ENCODE measurements at regions not wholly inside any gene's neighbourhood (a gene's known extent, or its start where the extent isn't known, plus 50 kb on each side); places are given as distances from the start of the nearest gene placed in this dataset.

DNA sequence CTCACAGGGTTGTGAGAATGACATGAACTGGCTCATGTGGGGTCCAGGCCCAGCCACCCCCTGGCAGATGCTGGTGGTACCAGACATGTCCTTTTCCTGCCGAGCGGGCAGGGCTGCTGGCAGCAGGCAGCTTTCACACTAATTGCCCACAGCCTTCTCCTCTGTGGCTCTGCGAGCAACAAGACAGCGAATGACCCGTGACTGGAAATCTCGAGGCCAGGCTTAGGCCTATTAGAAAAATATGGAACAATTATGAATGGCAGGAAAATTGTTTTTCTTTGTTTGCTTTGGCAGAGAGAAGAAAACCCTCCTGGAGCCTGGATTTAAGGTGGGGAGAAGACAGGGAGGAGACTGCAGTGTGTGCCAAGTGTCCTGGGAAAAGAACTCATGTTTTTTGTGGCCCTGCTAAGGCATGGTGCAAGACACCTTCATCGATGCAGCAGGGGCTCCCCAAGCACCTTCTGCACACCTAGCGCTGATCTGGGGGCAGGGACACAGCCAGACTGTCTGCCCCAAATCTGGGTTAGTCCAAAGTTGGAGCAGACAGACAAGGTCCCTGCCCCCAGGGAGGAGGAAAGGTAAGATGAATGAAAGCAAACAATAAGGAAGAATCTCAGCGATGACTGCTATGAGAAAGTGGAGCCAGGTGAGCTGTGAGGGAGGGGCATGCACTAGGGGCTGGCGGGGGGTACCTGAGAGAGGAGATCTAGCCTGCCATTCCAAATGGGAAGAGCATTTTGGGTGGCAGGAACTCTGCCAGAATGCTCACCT is 193.8 kb upstream of the TLE3 start:
- no peak for DNase-seq (ENCODE audit: low read depth in 2 of 2, low spot score in 1 of 2)

DNA sequence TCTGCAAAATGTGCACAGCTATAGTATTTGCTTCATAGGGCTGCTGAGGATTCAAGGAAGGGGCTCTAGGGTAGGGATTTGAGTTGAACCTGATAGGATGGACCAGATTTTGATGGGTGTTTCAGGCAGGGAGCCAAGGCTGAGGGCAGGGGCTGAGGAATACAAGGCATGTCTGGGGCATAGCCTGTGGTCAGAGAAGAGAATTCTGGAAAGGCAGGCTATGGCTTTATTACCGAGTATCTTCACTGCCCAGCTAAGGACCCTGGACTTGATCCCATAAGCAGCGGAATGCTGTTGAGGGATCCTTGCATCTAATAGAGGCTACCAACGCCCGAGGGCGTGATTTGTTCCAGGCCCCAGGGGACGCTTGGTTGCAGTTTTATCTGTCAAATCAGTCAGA is 193.0 kb upstream of the TLE3 start:
- no peak for DNase-seq (ENCODE audit: low read depth in 2 of 2, low spot score in 1 of 2)

DNA sequence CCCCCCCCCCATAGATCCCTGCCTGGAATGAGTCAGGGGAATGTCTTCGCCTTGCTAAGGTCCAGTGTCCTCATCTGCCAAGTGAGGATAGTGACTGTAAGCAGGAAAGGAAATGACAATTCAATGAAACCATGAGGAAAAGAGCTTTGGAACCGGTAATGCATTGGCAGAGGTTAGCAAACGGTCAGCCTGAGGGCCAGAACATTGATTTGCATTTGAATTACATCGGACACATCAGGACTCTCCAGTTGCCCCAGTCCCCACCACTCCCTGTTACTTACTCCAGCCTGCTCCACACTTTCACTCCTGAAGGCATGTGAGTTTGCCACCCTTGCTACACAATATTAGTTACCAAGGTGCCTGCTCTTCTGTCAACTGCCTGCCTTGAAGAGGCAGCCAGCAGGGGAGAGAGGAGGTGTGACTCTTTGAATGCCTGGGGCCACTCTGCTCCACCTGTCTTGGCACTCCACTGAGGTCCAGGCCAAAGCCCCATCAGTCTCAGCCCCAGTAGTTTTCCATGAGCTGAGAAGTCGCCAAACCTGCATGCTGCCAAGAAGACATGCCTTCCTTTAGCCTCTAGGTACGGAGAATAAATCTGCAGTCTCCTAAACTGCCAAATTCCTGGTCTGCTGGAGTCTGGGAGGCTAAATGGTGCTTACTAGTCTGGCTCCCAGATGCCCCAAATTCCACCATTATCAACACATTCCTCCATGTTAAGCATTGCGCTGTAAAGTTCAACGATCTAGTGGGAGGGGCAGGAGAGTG is 191.7 kb upstream of the TLE3 start:
- DNase-seq (ENCODE audit: low read depth in 2 of 2, low spot score in 1 of 2), result no peak

GRCh38 chr15:70286113-70286806 is 188.5 kb upstream of the TLE3 start:
- no peak for DNase-seq (ENCODE audit: low read depth in 2 of 2, low spot score in 1 of 2)

DNA sequence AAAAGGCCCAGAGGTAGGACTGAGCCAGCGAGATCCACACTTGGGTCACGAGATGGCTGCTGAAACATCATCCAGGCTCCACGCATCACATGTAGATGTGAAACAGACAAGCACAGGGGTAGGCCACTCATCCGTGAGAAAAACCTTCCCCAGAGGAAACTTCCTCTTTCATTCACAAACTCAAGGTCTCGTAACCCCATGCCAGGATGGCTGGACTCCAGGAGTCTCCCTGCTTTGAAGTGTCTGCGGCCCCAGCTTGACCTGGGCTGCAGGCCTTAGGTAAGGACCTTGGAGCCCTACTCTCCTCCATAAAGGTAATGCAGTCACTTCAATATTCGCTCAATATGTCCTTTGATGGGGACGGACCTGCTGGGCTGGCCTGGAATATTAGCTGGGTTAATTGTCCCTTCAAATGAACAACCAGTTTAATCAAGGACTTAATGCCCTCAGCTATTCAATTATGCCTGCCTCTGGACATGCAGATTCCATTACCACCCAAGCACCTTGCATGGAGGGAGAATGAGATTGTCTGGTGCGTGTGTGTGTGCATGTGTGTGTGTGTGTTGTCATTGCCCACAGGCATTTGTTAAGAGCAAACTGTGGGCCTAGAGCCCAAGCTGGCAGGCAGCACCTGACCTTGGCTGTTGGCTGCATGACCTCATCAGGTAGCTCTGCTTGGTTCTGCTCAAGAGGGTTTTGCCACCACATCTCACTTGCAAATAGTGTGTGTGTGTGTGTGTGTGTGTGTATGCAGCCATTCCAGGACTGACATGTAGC is 186.9 kb upstream of the TLE3 start:
- no peak for DNase-seq (ENCODE audit: low read depth in 2 of 2, low spot score in 1 of 2)

DNA sequence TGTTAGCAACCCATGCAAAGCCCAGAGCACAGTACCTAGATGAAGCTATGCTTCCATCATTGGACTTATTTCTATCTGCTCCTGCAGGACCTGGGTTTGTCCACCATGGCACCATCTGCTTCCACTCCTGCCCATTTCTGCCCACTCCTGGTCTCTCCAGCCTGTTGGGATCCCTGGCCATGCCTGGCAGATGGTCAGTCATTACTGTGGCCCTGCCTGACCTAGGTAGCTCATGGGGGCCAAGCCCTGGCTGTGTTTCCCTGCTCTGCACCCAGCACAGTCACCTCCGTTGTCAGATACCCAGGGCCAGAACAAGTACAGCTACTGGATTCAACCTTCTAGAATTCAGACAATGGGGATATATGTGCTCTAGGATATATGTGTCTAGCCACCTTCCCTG is 185.8 kb upstream of the TLE3 start:
- DNase-seq (ENCODE audit: low read depth in 2 of 2, low spot score in 1 of 2), result no peak

DNA sequence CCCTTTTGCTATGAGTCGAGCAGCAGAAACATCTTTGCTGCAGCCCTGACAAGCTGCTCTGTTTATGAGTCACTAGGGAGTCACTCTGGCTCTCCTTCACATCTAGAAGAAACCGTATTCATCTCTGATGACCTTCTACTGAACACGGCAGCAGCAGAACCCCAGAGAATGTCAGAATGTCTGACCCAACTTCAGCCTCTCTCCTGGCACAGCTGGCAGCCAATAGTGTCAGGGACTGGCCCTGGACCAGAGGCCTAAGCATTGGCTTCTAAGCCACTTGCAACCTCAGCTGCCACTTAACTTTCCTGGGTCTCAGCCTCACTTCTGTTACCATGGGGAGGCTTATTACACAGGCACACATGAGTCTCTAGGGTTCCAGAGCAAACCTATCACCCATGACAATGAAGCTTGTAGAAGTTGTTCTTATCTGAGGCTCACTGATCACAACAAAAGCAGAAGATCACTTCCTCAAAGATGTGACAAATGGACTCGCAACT is 184.1 kb upstream of the TLE3 start:
- no peak for DNase-seq (ENCODE audit: low read depth in 2 of 2, low spot score in 1 of 2)

DNA sequence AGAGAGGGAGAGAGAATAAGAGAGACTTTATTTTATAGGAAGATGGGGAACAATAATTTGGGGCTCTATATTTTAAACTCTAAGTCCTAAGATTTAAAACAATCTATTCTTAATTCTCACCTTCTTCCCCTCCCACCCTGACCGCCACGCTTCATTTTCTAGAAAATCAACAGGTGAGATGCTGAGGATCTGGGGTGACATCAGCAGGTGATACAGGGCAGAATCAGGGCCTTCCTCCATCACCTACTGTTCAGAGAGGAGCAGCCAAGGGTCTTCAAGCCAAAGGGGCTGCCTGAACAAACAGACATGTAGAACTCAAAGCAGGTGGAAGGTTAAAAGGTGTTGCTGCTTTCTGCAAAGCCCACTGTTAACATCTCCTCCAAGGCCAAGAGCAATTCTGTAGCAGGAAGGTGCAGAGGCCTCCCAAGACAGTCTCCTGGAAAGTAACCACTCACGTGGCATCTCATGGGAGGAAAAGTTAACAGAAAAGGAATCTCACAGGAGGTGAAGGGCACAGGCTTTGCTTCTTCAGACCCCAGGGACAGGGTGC is 183.6 kb upstream of the TLE3 start:
- DNase-seq (ENCODE audit: low read depth in 2 of 2, low spot score in 1 of 2), result no peak

GRCh38 chr15:70280781-70281180 is 183.1 kb upstream of the TLE3 start:
- DNase-seq (ENCODE audit: low read depth in 2 of 2, low spot score in 1 of 2), result no peak

DNA sequence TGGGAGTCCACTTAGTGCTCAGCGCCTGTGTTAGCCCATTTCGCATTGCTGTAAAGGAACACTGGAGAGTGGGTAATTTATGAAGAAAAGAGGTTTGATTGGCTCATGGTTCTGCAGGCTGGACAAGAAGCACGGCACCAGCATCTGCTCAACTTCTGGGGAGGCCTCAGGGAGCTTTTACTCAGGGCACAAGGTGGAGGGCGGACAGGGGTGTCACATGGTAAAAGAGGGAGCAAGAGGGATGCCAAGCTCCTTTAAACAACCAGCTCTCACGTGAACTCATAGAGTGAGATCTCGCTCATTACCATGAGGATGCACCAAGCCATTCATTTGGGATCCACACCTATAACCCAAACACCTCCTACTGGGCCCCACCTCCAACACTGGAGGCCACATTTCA is 181.4 kb upstream of the TLE3 start:
- no peak for DNase-seq (ENCODE audit: low read depth in 2 of 2, low spot score in 1 of 2)

- no peak for DNase-seq (ENCODE audit: low read depth in 2 of 2, low spot score in 1 of 2)
These were observed 180.9 kb upstream of the TLE3 start for GRCh38 chr15:70278644-70279043.

- DNase-seq (ENCODE audit: low read depth in 2 of 2, low spot score in 1 of 2), result no peak
These were observed 179.8 kb upstream of the TLE3 start for GRCh38 chr15:70277556-70277955.

DNA sequence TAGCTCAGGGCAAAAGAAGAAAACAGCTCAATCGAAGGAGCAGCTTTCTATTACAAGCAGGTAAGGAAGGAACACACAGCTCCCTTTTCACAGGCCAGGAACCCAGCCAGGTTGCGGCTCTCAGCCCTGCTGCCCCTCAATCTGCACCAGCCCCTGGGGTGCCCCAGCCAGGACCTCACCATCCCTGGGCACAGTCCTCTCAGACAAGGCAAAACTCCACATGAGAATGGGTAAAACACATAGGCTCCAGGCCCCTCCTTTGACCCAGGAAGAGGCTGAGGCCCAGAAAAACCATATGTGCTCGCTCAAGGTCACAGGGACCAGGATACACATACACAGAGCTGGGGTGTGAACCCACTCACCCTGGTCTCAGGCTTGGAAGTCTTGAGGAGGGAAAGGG is 178.7 kb upstream of the TLE3 start:
- DNase-seq (ENCODE audit: low read depth in 2 of 2, low spot score in 1 of 2), result no peak

- no peak for DNase-seq (ENCODE audit: low read depth in 2 of 2, low spot score in 1 of 2)
These were observed 177.9 kb upstream of the TLE3 start for GRCh38 chr15:70275461-70276138.

DNA sequence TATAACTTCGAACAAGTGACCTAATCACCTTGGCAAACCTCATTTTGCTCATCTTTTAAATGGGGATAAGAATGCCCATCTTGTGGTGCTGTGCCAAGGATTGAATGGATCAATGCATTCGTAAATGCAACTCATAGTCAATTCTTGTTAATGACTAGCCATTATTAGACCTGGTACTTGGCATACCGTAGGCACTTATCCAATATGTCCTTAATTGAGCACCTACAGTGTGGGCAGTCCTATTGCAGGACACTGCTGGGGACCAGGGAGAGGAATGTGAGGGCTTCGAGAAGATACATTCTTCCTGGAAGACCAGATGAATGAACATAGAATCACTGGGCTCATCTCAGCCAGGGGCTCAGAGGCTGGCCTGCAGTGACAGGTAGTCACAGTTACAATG is 177.2 kb upstream of the TLE3 start:
- DNase-seq (ENCODE audit: low read depth in 2 of 2, low spot score in 1 of 2), result no peak

DNA sequence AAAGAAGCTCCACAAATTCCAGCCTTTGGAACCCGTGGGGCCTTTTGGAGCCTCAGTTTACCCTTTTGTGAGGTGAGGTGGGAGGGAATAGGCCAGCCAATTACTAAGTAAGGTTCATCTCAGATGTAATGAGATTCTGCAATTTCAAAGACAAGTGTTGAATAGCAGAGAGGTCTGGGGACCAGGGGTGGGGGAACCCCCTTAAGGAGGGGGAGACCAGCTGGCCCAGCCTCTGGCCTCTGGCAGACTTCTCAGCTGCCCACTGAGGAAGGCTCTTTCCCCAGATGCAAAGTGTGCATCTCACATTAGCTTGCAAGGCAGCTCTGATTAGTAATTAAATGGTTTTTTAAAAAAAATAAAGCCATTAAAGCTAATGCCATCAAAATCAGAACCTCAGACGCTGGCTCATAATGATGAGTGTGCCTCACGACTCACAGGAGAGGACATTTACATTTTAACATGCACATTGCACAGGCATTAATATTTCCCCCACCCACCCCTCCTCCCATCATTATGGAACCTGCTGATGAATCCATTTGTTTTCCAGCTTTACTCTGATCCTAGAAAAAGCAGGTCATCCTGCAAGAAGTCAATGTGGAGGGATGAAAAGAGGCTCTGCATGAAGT is 176.7 kb upstream of the TLE3 start:
- no peak for DNase-seq (ENCODE audit: low read depth in 2 of 2, low spot score in 1 of 2)

GRCh38 chr15:70273808-70274207 is 176.1 kb upstream of the TLE3 start:
- no peak for DNase-seq (ENCODE audit: low read depth in 2 of 2, low spot score in 1 of 2)

DNA sequence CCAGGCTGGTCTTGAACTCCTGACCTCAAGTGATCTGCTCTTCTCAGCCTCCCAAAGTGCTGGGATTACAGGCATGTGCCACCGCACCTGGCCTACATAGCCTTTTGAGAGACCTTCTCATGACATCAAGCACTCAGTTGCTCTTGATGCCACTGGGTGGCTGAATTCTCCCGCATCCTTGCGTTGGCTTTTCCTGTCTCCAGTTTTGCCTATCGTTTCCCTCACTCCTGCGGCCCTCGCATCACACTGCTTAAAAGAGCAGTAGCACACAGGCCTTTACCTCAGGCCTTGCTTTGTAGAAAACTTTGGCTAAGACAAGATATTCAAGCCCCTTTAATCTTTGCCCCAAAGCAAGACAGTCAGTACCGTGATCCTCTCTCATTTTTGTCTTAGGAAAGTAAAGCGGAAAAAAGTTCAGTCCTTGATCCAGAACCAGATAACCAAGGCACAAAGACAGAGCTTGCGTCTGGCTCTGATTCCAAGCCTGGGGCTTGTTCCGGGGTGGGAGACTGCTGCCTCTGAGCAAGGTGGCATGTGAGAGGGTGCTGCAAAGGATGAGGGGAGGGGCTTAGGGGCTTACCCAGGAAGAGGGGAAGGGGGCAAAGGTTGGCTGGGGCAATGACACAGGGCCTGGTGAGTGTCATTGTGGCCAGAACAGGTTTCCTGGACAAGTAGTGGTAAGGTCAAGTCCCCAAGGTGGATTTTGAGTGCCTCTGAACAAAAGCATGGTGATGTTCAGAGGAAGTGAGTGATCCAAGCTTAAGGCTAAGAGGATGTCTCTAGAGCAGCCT is 175.0 kb upstream of the TLE3 start:
- no peak for DNase-seq (ENCODE audit: low read depth in 2 of 2, low spot score in 1 of 2)

DNA sequence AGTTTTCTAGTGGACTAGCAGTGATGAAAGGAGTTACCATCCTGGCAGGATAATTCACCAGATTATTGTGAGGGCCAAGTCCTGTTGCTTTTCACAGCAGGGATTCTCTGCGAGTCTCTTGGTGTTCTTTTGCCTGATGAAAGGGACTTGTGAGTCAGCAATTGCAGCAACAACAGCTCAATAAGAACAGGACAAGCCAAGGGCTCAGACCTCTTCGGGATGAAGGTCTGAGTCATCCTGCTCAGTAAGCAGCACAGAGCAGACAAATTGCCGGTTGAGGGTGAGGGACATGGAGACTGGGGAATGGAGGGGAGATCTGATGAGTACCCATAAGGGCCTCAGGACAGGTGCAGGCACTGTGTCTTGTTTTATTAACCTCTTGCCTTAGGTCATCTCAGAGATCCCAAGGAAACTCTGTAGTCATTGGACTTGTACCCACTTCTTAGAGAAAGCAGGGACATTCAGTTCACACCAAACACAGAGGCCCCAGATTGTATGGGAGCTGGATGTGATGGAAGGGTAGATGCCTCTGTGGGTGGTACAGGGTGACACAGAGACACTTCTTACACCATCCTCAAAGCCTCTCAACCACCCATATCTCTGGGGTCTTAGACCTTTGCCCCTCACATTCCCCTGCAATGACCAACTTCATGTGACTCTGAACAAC is 173.8 kb upstream of the TLE3 start:
- no peak for DNase-seq (ENCODE audit: low read depth in 2 of 2, low spot score in 1 of 2)
